Endodermal cell (in vitro differentiated cells): ENCODE measurements at regions not wholly inside any gene's neighbourhood (a gene's known extent, or its start where the extent isn't known, plus 50 kb on each side); places are given as distances from the start of the nearest gene placed in this dataset.

ENCODE experiments used
- DNase-seq: peaks from one replicate; pipeline ENCODE4 v3.0.0-alpha.2; 2017
- H3K27ac ChIP-seq: 2 replicates; pipeline ENCODE4 v1.5.1; 2013; ENCODE audit warnings: mild to moderate bottlenecking, low read depth, low read length, moderate library complexity
- H3K27me3 ChIP-seq: 2 replicates; pipeline ENCODE4 v1.6.1; 2013; ENCODE audit warnings: mild to moderate bottlenecking, low read length, moderate library complexity; ENCODE audit not compliant: insufficient read depth, control insufficient read depth, poor library complexity, severe bottlenecking
- H3K36me3 ChIP-seq: 2 replicates; pipeline ENCODE4 v1.7.0; 2013; ENCODE audit warnings: mild to moderate bottlenecking, low read length, moderate library complexity; ENCODE audit not compliant: control insufficient read depth, insufficient read depth
- H3K4me1 ChIP-seq: one replicate; pipeline ENCODE4 v1.7.0; 2013; ENCODE audit warnings: low read length; ENCODE audit not compliant: control insufficient read depth, insufficient read depth
- H3K4me3 ChIP-seq: 2 replicates; pipeline ENCODE4 v1.5.1; 2013; ENCODE audit warnings: mild to moderate bottlenecking, low read length, moderate library complexity
- H3K9ac ChIP-seq: 2 replicates; pipeline ENCODE4 v1.6.1; 2013; ENCODE audit warnings: mild to moderate bottlenecking, low read length, moderate library complexity; ENCODE audit not compliant: poor library complexity, severe bottlenecking; ENCODE audit errors: extremely low read depth
- H3K9me3 ChIP-seq: 2 replicates; pipeline ENCODE4 v1.6.1; 2013; ENCODE audit warnings: mild to moderate bottlenecking, low read length, moderate library complexity; ENCODE audit not compliant: control insufficient read depth
- H3K27ac Mint-ChIP-seq: 2 replicates; pipeline ENCODE4 v1.8.0; 2020; ENCODE audit warnings: mixed read lengths
- H3K27me3 Mint-ChIP-seq: 2 replicates; pipeline ENCODE4 v1.8.0; 2021; ENCODE audit warnings: mild to moderate bottlenecking, mixed read lengths; ENCODE audit not compliant: insufficient read depth
- H3K36me3 Mint-ChIP-seq: 2 replicates; pipeline ENCODE4 v1.8.0; 2020; ENCODE audit warnings: low read depth, mixed read lengths
- H3K4me1 Mint-ChIP-seq: 2 replicates; pipeline ENCODE4 v1.8.0; 2020; ENCODE audit warnings: mixed read lengths
- H3K4me3 Mint-ChIP-seq: 2 replicates; pipeline ENCODE4 v1.8.0; 2020; ENCODE audit warnings: mild to moderate bottlenecking, moderate library complexity, mixed read lengths
- H3K9me3 Mint-ChIP-seq: 2 replicates; pipeline ENCODE4 v1.8.0; 2020; ENCODE audit warnings: mild to moderate bottlenecking, mixed read lengths
- CTCF ChIP-seq: fragments of 200-600 bp; sonication (generic); conservative IDR thresholded peaks from 2 replicates; pipeline ENCODE4 v1.5.0; 2021; ENCODE audit warnings: antibody characterized with exemption, mild to moderate bottlenecking
- WGBS, 2 experiments: methylation state at CpG; one replicate each; pipeline versions ENCODE4 v1.1.5 to v1.1.7; 2013; ENCODE audit warnings: missing lambda C conversion rate in 2 of 2, mixed read lengths in 1 of 2; ENCODE audit not compliant: insufficient coverage in 1 of 2, insufficient read length in 1 of 2; 5-methylcytosine and 5-hydroxymethylcytosine counted together

GRCh38 chr2:160876029-160876428 lies 284.2 kb upstream of the TANK start:
- no peak for DNase-seq
- H3K4me3 Mint-ChIP-seq, result no peak overlapping the region
- no peaks in the 10 kb centered on the region for H3K36me3 Mint-ChIP-seq
- H3K27ac ChIP-seq, result no peak overlapping the region
- 93 to 100% methylated on average over 1 to 2 of the region's 2 CpGs for WGBS, 2 experiments
- no peak overlapping the region for H3K4me3 ChIP-seq
- TF ChIP-seq CTCF, result no peak
- no peak overlapping the region for H3K27ac Mint-ChIP-seq
- H3K36me3 ChIP-seq, result no peaks in the 10 kb centered on the region
- peaks cover 1% of the 10 kb centered on the region for H3K27me3 Mint-ChIP-seq
- H3K4me1 ChIP-seq, result no peaks in the 10 kb centered on the region
- no peaks in the 10 kb centered on the region for H3K9me3 ChIP-seq
- H3K9ac ChIP-seq, result no peak overlapping the region
- peaks cover 6% of the 10 kb centered on the region for H3K4me1 Mint-ChIP-seq
- no peaks in the 10 kb centered on the region for H3K27me3 ChIP-seq
- H3K9me3 Mint-ChIP-seq, result no peaks in the 10 kb centered on the region

- Mint-ChIP-seq H3K27me3 (peaks cover 1% of the 10 kb centered on the region), H3K4me3 (no peak overlapping the region), H3K27ac (no peak overlapping the region), H3K4me1 (peaks cover 6% of the 10 kb centered on the region), H3K9me3 (no peaks in the 10 kb centered on the region), H3K36me3 (no peaks in the 10 kb centered on the region)
- Histone ChIP-seq H3K4me3 (no peak overlapping the region), H3K27me3 (no peaks in the 10 kb centered on the region), H3K27ac (no peak overlapping the region), H3K4me1 (no peaks in the 10 kb centered on the region), H3K9ac (no peak overlapping the region), H3K9me3 (no peaks in the 10 kb centered on the region), H3K36me3 (no peaks in the 10 kb centered on the region)
- 87 to 92% methylated on average over 3 of the region's 3 CpGs for WGBS, 2 experiments
- no peak for DNase-seq
- no peak for TF ChIP-seq CTCF
These were observed 283.5 kb upstream of the TANK start for GRCh38 chr2:160876765-160877164.

DNA sequence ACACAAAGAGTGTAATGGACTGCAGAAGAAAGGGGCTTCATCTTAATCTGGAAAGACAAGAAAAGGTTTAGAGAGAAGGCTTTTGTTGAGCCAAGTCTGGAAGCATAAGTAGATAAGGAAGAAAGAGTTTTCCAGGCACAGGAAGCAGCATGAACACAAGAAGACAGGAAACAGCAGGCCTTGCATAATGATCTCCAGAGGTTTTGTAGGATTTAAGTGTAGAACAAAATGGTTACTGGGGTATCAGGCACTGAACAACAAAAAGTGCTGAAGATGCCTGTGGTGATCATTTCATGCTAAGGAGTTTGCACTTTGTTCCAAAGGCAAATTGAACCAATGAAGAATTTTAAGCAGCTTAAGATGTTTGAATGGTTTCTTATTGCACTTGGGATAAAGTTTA lies 281.6 kb upstream of the TANK start:
- H3K36me3 Mint-ChIP-seq, result no peaks in the 10 kb centered on the region
- no peak overlapping the region for H3K27ac ChIP-seq
- H3K4me1 Mint-ChIP-seq, result peaks cover 6% of the 10 kb centered on the region
- no peak overlapping the region for H3K9ac ChIP-seq
- H3K4me1 ChIP-seq, result no peaks in the 10 kb centered on the region
- no peak overlapping the region for H3K27ac Mint-ChIP-seq
- H3K9me3 ChIP-seq, result no peaks in the 10 kb centered on the region
- H3K4me3 ChIP-seq, result no peak overlapping the region
- H3K27me3 ChIP-seq, result no peaks in the 10 kb centered on the region
- DNase-seq, result no peak
- no peaks in the 10 kb centered on the region for H3K9me3 Mint-ChIP-seq
- peaks cover 1% of the 10 kb centered on the region for H3K27me3 Mint-ChIP-seq
- no peak for TF ChIP-seq CTCF
- no peak overlapping the region for H3K4me3 Mint-ChIP-seq
- H3K36me3 ChIP-seq, result no peaks in the 10 kb centered on the region
